Suprapubic skin (tissue), 4 donors: ENCODE measurements at regions not wholly inside any gene's neighbourhood (a gene's known extent, or its start where the extent isn't known, plus 50 kb on each side); places are given as distances from the start of the nearest gene placed in this dataset.

Experiments used
- POLR2A ChIP-seq, 2 donors: fragments of 450-650 bp; IDR thresholded peaks; one replicate each; pipeline ENCODE4 v1.6.1; 2017; ENCODE audit warnings: antibody characterized with exemption in 2 of 2, mild to moderate bottlenecking in 2 of 2, moderate library complexity in 2 of 2
- POLR2AphosphoS5 ChIP-seq, 3 donors: sonication (generic); formaldehyde crosslinking; IDR thresholded peaks; one replicate each; pipeline ENCODE4 v1.6.1; 2017; ENCODE audit warnings: antibody characterized with exemption in 3 of 3
- TF ChIP-seq, protein P1 (sequence below), 2 donors: fragments of 200-600 bp in 1 of 2; fragments of 450-650 bp in 1 of 2; sonication (generic) in 1 of 2; IDR thresholded peaks; one replicate each; pipeline ENCODE4 v1.5.1; 2016 to 2019; ENCODE audit warnings: antibody characterized with exemption in 2 of 2, mild to moderate bottlenecking in 1 of 2, moderate library complexity in 1 of 2

DNA sequence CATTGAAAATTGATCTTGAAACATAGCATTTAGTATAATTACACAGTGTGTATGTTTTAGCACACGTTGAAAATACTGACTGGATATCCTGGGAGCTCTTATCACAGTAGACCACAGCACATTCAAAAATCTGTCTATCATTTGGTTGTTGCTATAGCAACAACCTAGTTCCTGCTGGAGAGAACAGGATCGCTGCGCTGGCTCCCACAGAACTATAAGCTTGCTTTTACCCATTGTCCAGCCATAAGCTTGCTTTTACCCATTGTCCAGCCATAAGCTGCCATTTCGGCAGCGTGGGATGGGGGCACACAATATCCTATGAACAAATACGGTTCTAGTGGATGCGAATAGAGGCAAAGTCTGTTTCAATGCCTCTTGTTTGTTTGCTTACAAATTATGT is 70.4 kb upstream of the ST6GAL2 start:
- TF ChIP-seq, protein P1, sequence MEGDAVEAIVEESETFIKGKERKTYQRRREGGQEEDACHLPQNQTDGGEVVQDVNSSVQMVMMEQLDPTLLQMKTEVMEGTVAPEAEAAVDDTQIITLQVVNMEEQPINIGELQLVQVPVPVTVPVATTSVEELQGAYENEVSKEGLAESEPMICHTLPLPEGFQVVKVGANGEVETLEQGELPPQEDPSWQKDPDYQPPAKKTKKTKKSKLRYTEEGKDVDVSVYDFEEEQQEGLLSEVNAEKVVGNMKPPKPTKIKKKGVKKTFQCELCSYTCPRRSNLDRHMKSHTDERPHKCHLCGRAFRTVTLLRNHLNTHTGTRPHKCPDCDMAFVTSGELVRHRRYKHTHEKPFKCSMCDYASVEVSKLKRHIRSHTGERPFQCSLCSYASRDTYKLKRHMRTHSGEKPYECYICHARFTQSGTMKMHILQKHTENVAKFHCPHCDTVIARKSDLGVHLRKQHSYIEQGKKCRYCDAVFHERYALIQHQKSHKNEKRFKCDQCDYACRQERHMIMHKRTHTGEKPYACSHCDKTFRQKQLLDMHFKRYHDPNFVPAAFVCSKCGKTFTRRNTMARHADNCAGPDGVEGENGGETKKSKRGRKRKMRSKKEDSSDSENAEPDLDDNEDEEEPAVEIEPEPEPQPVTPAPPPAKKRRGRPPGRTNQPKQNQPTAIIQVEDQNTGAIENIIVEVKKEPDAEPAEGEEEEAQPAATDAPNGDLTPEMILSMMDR (IDR thresholded peaks at IDR 0.05), result no peak
- TF ChIP-seq POLR2A (IDR thresholded peaks at IDR 0.05) (no peak), POLR2AphosphoS5 (IDR thresholded peaks at IDR 0.05) (no peak)
